B cell (primary cell): ENCODE measurements at regions not wholly inside any gene's neighbourhood (a gene's known extent, or its start where the extent isn't known, plus 50 kb on each side); places are given as distances from the start of the nearest gene placed in this dataset.

Source experiments
- ATAC-seq: fragments of 200-7000 bp; cut with Tn5 transposase; one replicate; pipeline ENCODE4 v1.10.0; 2021; ENCODE audit warnings: low read depth, mild to moderate bottlenecking, moderate number of reproducible peaks, moderate library complexity
- CTCF ChIA-PET: fragments of 350-600 bp; sonication (Branson Sonifier 250); formaldehyde crosslinking; loops from one replicate; lab custom pipeline; 2021; ENCODE audit warnings: antibody characterized with exemption, inconsistent platforms; lab: Charles Lee
- POLR2A ChIA-PET: fragments of 350-600 bp; sonication (Branson Sonifier 250); formaldehyde crosslinking; loops from one replicate; lab custom pipeline; 2021; ENCODE audit warnings: antibody characterized with exemption; lab: Charles Lee
- DNase-seq: peaks from one replicate; pipeline ENCODE4 v3.0.0; 2013
- H2AFZ ChIP-seq: 2 replicates; pipeline ENCODE4 v1.6.1; 2012; ENCODE audit warnings: mild to moderate bottlenecking, low read depth, low read length; ENCODE audit not compliant: insufficient read depth, poor library complexity, severe bottlenecking
- H3K27ac ChIP-seq, 2 donors: 1 replicate in 1 of 2; 2 replicates in 1 of 2; pipeline ENCODE4 v1.5.1; 2012 to 2013; ENCODE audit warnings: low read length in 2 of 2, mild to moderate bottlenecking in 2 of 2, moderate library complexity in 1 of 2
- H3K27me3 ChIP-seq, 4 experiments: fragments of 200-600 bp in 1 of 4; sonication (generic) in 1 of 4; replicated peaks in 1 of 4; 1 replicate in 2 of 4; 2 replicates in 2 of 4; pipeline versions ENCODE4 v1.6.1 to v1.7.0; 2013 to 2016; ENCODE audit warnings: low read length in 3 of 4, mild to moderate bottlenecking in 2 of 4, mixed read lengths in 1 of 4, moderate library complexity in 1 of 4; ENCODE audit not compliant: insufficient read depth in 4 of 4, control insufficient read depth in 3 of 4; ENCODE audit errors: control extremely low read depth in 1 of 4
- H3K36me3 ChIP-seq, 2 experiments: replicated peaks in 1 of 2; 1 replicate in 1 of 2; 2 replicates in 1 of 2; pipeline versions ENCODE4 v1.6.1 to v1.7.1; 2013; ENCODE audit warnings: low read length in 1 of 2; ENCODE audit not compliant: insufficient read depth in 2 of 2, control insufficient read depth in 1 of 2; ENCODE audit errors: control extremely low read depth in 1 of 2, extremely low read depth in 1 of 2
- H3K4me1 ChIP-seq, 2 donors: fragments of 200-600 bp in 1 of 2; sonication (generic) in 1 of 2; 1 replicate in 1 of 2; 2 replicates in 1 of 2; pipeline versions ENCODE4 v1.5.1 to v1.6.1; 2013 to 2017; ENCODE audit warnings: low read length in 2 of 2; ENCODE audit not compliant: control insufficient read depth in 2 of 2, insufficient read depth in 2 of 2
- H3K4me2 ChIP-seq: replicated peaks from 2 replicates; pipeline ENCODE3; 2012; ENCODE audit warnings: mild to moderate bottlenecking, low read depth, low read length; ENCODE audit not compliant: poor library complexity, severe bottlenecking
- H3K4me3 ChIP-seq, 5 experiments: fragments of 200-600 bp in 1 of 5; sonication (generic) in 1 of 5; 1 replicate in 3 of 5; 2 replicates in 2 of 5; pipeline versions ENCODE4 v1.5.1 to v1.7.0; 2011 to 2016; ENCODE audit warnings: low read length in 4 of 5, mild to moderate bottlenecking in 4 of 5, low read depth in 2 of 5, control low read depth in 1 of 5, moderate library complexity in 1 of 5; ENCODE audit not compliant: insufficient read depth in 1 of 5; ENCODE audit errors: control extremely low read depth in 1 of 5, extremely low read depth in 1 of 5
- H3K79me2 ChIP-seq: fragments of 200-600 bp; sonication (generic); one replicate; pipeline ENCODE4 v1.6.0; 2016; ENCODE audit warnings: low read length; ENCODE audit not compliant: control insufficient read depth, insufficient read depth
- H3K9ac ChIP-seq: fragments of 200-600 bp; sonication (generic); 2 replicates; pipeline ENCODE4 v1.6.1; 2017; ENCODE audit warnings: mild to moderate bottlenecking, low read length, moderate library complexity
- H3K9me3 ChIP-seq, 3 donors: one replicate each; pipeline versions ENCODE4 v1.6.1 to v1.7.1; 2013; ENCODE audit warnings: low read length in 2 of 3; ENCODE audit not compliant: control insufficient read depth in 2 of 3, insufficient read depth in 1 of 3; ENCODE audit errors: control extremely low read depth in 1 of 3
- H4K20me1 ChIP-seq: 2 replicates; pipeline ENCODE4 v1.6.0; 2012; ENCODE audit warnings: mild to moderate bottlenecking, low read length; ENCODE audit not compliant: insufficient read depth, control insufficient read depth, poor library complexity, severe bottlenecking
- H3K27ac Mint-ChIP-seq: one replicate; pipeline ENCODE4 v1.8.0; 2021; ENCODE audit warnings: mixed read lengths
- H3K27me3 Mint-ChIP-seq: one replicate; pipeline ENCODE4 v1.8.0; 2021; ENCODE audit warnings: mixed read lengths
- H3K4me1 Mint-ChIP-seq: one replicate; pipeline ENCODE4 v1.8.0; 2021; ENCODE audit warnings: mixed read lengths
- H3K4me3 Mint-ChIP-seq: one replicate; pipeline ENCODE4 v1.8.0; 2021; ENCODE audit warnings: mixed read lengths
- H3K9me3 Mint-ChIP-seq: one replicate; pipeline ENCODE4 v1.8.0; 2022; ENCODE audit warnings: mixed read lengths; ENCODE audit not compliant: insufficient read depth
- CTCF ChIP-seq: fragments of 200-600 bp; IDR thresholded peaks from one replicate; pipeline ENCODE4 v1.8.0; 2022; ENCODE audit warnings: antibody characterized with exemption, mild to moderate bottlenecking
- EZH2 ChIP-seq: IDR thresholded peaks from 2 replicates; pipeline ENCODE4 v1.6.1; 2012; ENCODE audit warnings: borderline replicate concordance, low read depth, mild to moderate bottlenecking, moderate library complexity, low read length; ENCODE audit not compliant: insufficient read depth, poor library complexity, severe bottlenecking
- WGBS: methylation state at CpG from one replicate; pipeline ENCODE4 v1.1.5; 2013; ENCODE audit warnings: missing lambda C conversion rate; ENCODE audit not compliant: insufficient coverage; 5-methylcytosine and 5-hydroxymethylcytosine counted together
- intact Hi-C: fragments of 100-400 bp; cut with micrococcal nuclease; formaldehyde crosslinking; loops from one replicate; pipeline ENCODE4 v1.10.0; 2022

GRCh38 chr7:121669144-121669543 lies 203.8 kb upstream of the PTPRZ1 start:
- ATAC-seq (no peak), DNase-seq (no peak)
- Histone ChIP-seq H3K27me3 (no peaks in the 10 kb centered on the region), H3K27ac (no peak overlapping the region), H4K20me1 (no peaks in the 10 kb centered on the region), H3K4me3 (no peak overlapping the region), H3K9ac (no peak overlapping the region), H3K36me3 (no peaks in the 10 kb centered on the region), H3K9me3 (no peaks in the 10 kb centered on the region), H3K79me2 (no peaks in the 10 kb centered on the region), H3K4me2 (no peak overlapping the region), H2AFZ (no peak overlapping the region), H3K4me1 (no peaks in the 10 kb centered on the region)
- intact Hi-C loops = no loop called here
- TF ChIP-seq CTCF = no peak
- Mint-ChIP-seq H3K4me3 (no peak overlapping the region), H3K4me1 (no peaks in the 10 kb centered on the region), H3K27ac (no peak overlapping the region), H3K27me3 (no peaks in the 10 kb centered on the region), H3K9me3 (no peaks in the 10 kb centered on the region)
- POLR2A ChIA-PET = no interaction called here
- CTCF ChIA-PET = no interaction called here

GRCh38 chr7:121666306-121666705 lies 206.7 kb upstream of the PTPRZ1 start:
- ChIA-PET CTCF (no interaction called here), POLR2A (no interaction called here)
- Histone ChIP-seq H3K27me3 (no peaks in the 10 kb centered on the region), H3K36me3 (no peaks in the 10 kb centered on the region), H3K79me2 (no peaks in the 10 kb centered on the region), H3K4me3 (no peak overlapping the region), H3K27ac (no peak overlapping the region), H3K9me3 (no peaks in the 10 kb centered on the region), H3K4me2 (no peak overlapping the region), H4K20me1 (no peaks in the 10 kb centered on the region), H2AFZ (no peak overlapping the region), H3K4me1 (no peaks in the 10 kb centered on the region), H3K9ac (no peak overlapping the region)
- Mint-ChIP-seq H3K9me3 (no peaks in the 10 kb centered on the region), H3K27me3 (no peaks in the 10 kb centered on the region), H3K4me3 (no peak overlapping the region), H3K27ac (no peak overlapping the region), H3K4me1 (no peaks in the 10 kb centered on the region)
- intact Hi-C loops = no loop called here
- WGBS = no CpG with 5 or more reads among the region's 1 CpG
- DNase-seq = no peak
- ATAC-seq = no peak
- TF ChIP-seq EZH2 (no peak), CTCF (no peak)
